GM23338 (cell line): ENCODE measurements at regions not wholly inside any gene's neighbourhood (a gene's known extent, or its start where the extent isn't known, plus 50 kb on each side); places are given as distances from the start of the nearest gene placed in this dataset.

Experiments used
- ATAC-seq: fragments of 200-7000 bp; cut with Tn5 transposase; 3 replicates; pipeline ENCODE4 v1.9.1; 2020
- DNase-seq: peaks from one replicate; pipeline ENCODE4 v3.0.0-alpha.2; 2015; ENCODE audit warnings: low spot score
- H2AFZ ChIP-seq: fragments of 200-600 bp; sonication (generic); 2 replicates; pipeline ENCODE4 v1.8.0; 2016; ENCODE audit warnings: antibody characterized with exemption, mild to moderate bottlenecking, moderate library complexity
- H3F3A ChIP-seq: fragments of 200-600 bp; sonication (generic); replicated peaks from 2 replicates; pipeline ENCODE4 v1.8.0; 2017; ENCODE audit warnings: antibody characterized with exemption, mixed run types, low read depth
- H3K27ac ChIP-seq: fragments of 200-600 bp; sonication (generic); 2 replicates; pipeline ENCODE4 v1.6.1; 2016; ENCODE audit warnings: low read depth
- H3K27me3 ChIP-seq: fragments of 200-600 bp; sonication (generic); 2 replicates; pipeline ENCODE4 v1.8.0; 2016; ENCODE audit warnings: mild to moderate bottlenecking, mixed run types, moderate library complexity; ENCODE audit not compliant: insufficient read depth
- H3K36me3 ChIP-seq: fragments of 200-600 bp; sonication (generic); 2 replicates; pipeline ENCODE4 v1.8.0; 2016; ENCODE audit warnings: mild to moderate bottlenecking; ENCODE audit not compliant: insufficient read depth
- H3K4me1 ChIP-seq: fragments of 200-600 bp; sonication (generic); 2 replicates; pipeline ENCODE4 v1.8.0; 2016; ENCODE audit warnings: mild to moderate bottlenecking, moderate library complexity; ENCODE audit not compliant: insufficient read depth
- H3K4me2 ChIP-seq: fragments of 200-600 bp; sonication (generic); 2 replicates; pipeline ENCODE4 v1.7.1; 2017; ENCODE audit warnings: mixed run types
- H3K4me3 ChIP-seq: fragments of 200-600 bp; sonication (generic); 2 replicates; pipeline ENCODE4 v1.6.1; 2016; ENCODE audit warnings: mixed run types
- H3K79me2 ChIP-seq: fragments of 200-600 bp; sonication (generic); replicated peaks from 2 replicates; pipeline ENCODE4 v1.8.0; 2017; ENCODE audit warnings: mild to moderate bottlenecking; ENCODE audit not compliant: insufficient read depth
- H3K9me2 ChIP-seq: fragments of 200-600 bp; sonication (generic); 2 replicates; pipeline ENCODE4 v1.8.0; 2017; ENCODE audit not compliant: insufficient read depth
- H4K20me1 ChIP-seq: fragments of 200-600 bp; sonication (generic); replicated peaks from 2 replicates; pipeline ENCODE4 v1.8.0; 2017; ENCODE audit warnings: mild to moderate bottlenecking; ENCODE audit not compliant: insufficient read depth
- H3K27ac Mint-ChIP-seq: 2 replicates; pipeline ENCODE4 v1.8.0; 2020; ENCODE audit warnings: inconsistent platforms, mild to moderate bottlenecking, moderate library complexity, mixed read lengths
- H3K27me3 Mint-ChIP-seq: 3 replicates; pipeline ENCODE4 v1.8.0; 2022; ENCODE audit warnings: low read depth, mild to moderate bottlenecking, moderate library complexity, mixed read lengths, inconsistent platforms; ENCODE audit not compliant: insufficient read depth, poor library complexity
- H3K36me3 Mint-ChIP-seq: 3 replicates; pipeline ENCODE4 v1.8.0; 2021; ENCODE audit warnings: low read depth, mild to moderate bottlenecking, inconsistent platforms, moderate library complexity, mixed read lengths
- H3K4me1 Mint-ChIP-seq: 3 replicates; pipeline ENCODE4 v1.8.0; 2020; ENCODE audit warnings: mild to moderate bottlenecking, inconsistent platforms, mixed read lengths
- H3K4me3 Mint-ChIP-seq: 3 replicates; pipeline ENCODE4 v1.8.0; 2021; ENCODE audit warnings: moderate library complexity, mild to moderate bottlenecking, inconsistent platforms, mixed read lengths
- H3K9me3 Mint-ChIP-seq: 3 replicates; pipeline ENCODE4 v1.8.0; 2020; ENCODE audit warnings: moderate library complexity, mild to moderate bottlenecking, inconsistent platforms, mixed read lengths
- CREB1 ChIP-seq: fragments of 250-450 bp; sonication (Bioruptor Pico); IDR thresholded peaks from 2 replicates; pipeline ENCODE4 v1.5.0; 2020; ENCODE audit warnings: low read depth, mild to moderate bottlenecking, moderate library complexity
- CTCF ChIP-seq, 2 experiments: fragments of 200-600 bp in 1 of 2; sonication (generic) in 1 of 2; conservative IDR thresholded peaks; 2 replicates each; pipeline versions ENCODE4 v1.5.1 to v1.6.1; 2016 to 2017; ENCODE audit warnings: antibody characterized with exemption in 2 of 2, low read depth in 2 of 2, mild to moderate bottlenecking in 2 of 2, moderate library complexity in 1 of 2
- ETS1 ChIP-seq: IDR thresholded peaks from 2 replicates; pipeline ENCODE4 v1.6.1; 2016; ENCODE audit warnings: antibody characterized with exemption
- EZH2phosphoT487 ChIP-seq: fragments of 200-600 bp; sonication (generic); IDR thresholded peaks from one replicate; pipeline ENCODE4 v1.8.1; 2018; ENCODE audit warnings: antibody characterized with exemption; ENCODE audit not compliant: unreplicated experiment
- JUNB ChIP-seq: IDR thresholded peaks from one replicate; pipeline ENCODE4 v1.6.1; 2016; ENCODE audit warnings: antibody characterized with exemption; ENCODE audit not compliant: unreplicated experiment
- POLR2AphosphoS5 ChIP-seq: IDR thresholded peaks from 2 replicates; pipeline ENCODE4 v1.6.1; 2016; ENCODE audit warnings: antibody characterized with exemption, low read depth
- REST ChIP-seq: IDR thresholded peaks from one replicate; pipeline ENCODE4 v1.6.1; 2018; ENCODE audit warnings: antibody characterized with exemption; ENCODE audit not compliant: unreplicated experiment
- ZNF114 ChIP-seq: fragments of 250-450 bp; sonication (Bioruptor Pico); IDR thresholded peaks from 2 replicates; pipeline ENCODE4 v1.5.0; 2020; ENCODE audit warnings: mild to moderate bottlenecking, moderate library complexity
- ZNF331 ChIP-seq: fragments of 250-450 bp; sonication (Bioruptor Pico); IDR thresholded peaks from 2 replicates; pipeline ENCODE4 v1.5.0; 2020; ENCODE audit warnings: low read depth, mild to moderate bottlenecking, moderate library complexity
- ZNF462 ChIP-seq: fragments of 250-450 bp; sonication (Bioruptor Pico); IDR thresholded peaks from 2 replicates; pipeline ENCODE4 v1.5.0; 2020; ENCODE audit warnings: mild to moderate bottlenecking, moderate library complexity

- TF ChIP-seq CREB1 (CRISPR knock-in tag) (no peak), EZH2phosphoT487 (no peak), JUNB (no peak), ETS1 (no peak), ZNF114 (CRISPR knock-in tag) (no peak), CTCF (conservative IDR thresholded peaks at IDR 0.05; ENCODE audit: low read depth in 2 of 2) (no peak), POLR2AphosphoS5 (no peak), ZNF462 (CRISPR knock-in tag) (no peak), REST (no peak), ZNF331 (CRISPR knock-in tag) (no peak)
- H3K27ac ChIP-seq, result no peak overlapping the region
- H3F3A ChIP-seq, result peaks cover 18% of the 10 kb centered on the region
- Mint-ChIP-seq H3K9me3 (no peaks in the 10 kb centered on the region; the same call in 2 of the 3 replicates), H3K36me3 (no peaks in the 10 kb centered on the region), H3K4me1 (peaks cover 72% of the 10 kb centered on the region), H3K4me3 (no peak overlapping the region), H3K27me3 (peaks cover 22% of the 10 kb centered on the region), H3K27ac (peak overlapping the region; percentile 51; the same call in 1 of the 2 replicates)
- H3K36me3 ChIP-seq, result no peaks in the 10 kb centered on the region; the same call in 1 of the 2 replicates
- no peak for DNase-seq
- no peaks in the 10 kb centered on the region for H3K9me2 ChIP-seq
- H3K79me2 ChIP-seq, result no peaks in the 10 kb centered on the region
- H3K27me3 ChIP-seq, result no peaks in the 10 kb centered on the region
- ATAC-seq, result no peak
- no peaks in the 10 kb centered on the region for H4K20me1 ChIP-seq
- H2AFZ ChIP-seq, result no peak overlapping the region
- H3K4me3 ChIP-seq, result no peak overlapping the region
- H3K4me1 ChIP-seq, result peaks cover 50% of the 10 kb centered on the region
- peak overlapping the region; percentile 75; the same call in 1 of the 2 replicates for H3K4me2 ChIP-seq
Measured at GRCh38 chr17:79191270-79191934, 116.8 kb downstream of the ENGASE start.
